RWPE1 (cell line): ENCODE measurements at regions not wholly inside any gene's neighbourhood (a gene's known extent, or its start where the extent isn't known, plus 50 kb on each side); places are given as distances from the start of the nearest gene placed in this dataset.
A peak's percentile ranks its signal among the peaks of the same experiment; 100 is the strongest.

Experiments
- CTCF ChIA-PET: fragments of 350-600 bp; sonication (Branson Sonifier 250); formaldehyde crosslinking; extraction: SDS; loops from one replicate; lab custom pipeline; 2021; lab: Yijun Ruan, JAX
- POLR2A ChIA-PET: fragments of 400-600 bp; formaldehyde crosslinking; extraction: SDS; loops from one replicate; lab custom pipeline; 2020; ENCODE audit warnings: antibody characterized with exemption; ENCODE audit not compliant: low non-redundant PET; lab: Yijun Ruan, JAX
- DNase-seq: peaks from one replicate; pipeline ENCODE4 v3.0.0; 2012; ENCODE audit warnings: low spot score
- H3K27ac ChIP-seq: fragments of 450-650 bp; 2 replicates; pipeline ENCODE4 v1.5.1; 2017
- TF ChIP-seq, protein P1 (sequence below): fragments of 450-650 bp; conservative IDR thresholded peaks from 2 replicates; pipeline ENCODE4 v1.5.1; 2017; ENCODE audit warnings: low read depth, mild to moderate bottlenecking

DNA sequence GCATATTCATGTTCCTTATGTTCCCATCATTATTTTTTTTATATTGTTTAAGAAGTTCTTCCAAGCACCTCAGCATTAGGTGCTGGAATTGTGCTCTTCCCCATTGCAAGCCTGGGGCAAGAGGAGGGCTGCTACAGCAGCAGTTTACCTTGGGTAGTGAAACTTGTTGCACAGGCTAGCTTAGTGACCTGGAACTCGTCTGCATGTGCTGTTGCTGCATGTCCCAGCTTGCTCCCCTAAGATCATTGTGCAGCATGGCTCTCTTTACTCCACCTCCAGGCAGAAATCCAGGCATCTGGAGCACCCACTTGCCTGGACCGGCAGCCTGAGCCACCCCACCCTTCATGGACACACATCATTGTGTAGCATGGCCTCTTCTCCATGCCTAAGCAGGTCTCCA is 776.0 kb downstream of the GLUD2 start:
- POLR2A ChIA-PET, result no interaction called here

DNA sequence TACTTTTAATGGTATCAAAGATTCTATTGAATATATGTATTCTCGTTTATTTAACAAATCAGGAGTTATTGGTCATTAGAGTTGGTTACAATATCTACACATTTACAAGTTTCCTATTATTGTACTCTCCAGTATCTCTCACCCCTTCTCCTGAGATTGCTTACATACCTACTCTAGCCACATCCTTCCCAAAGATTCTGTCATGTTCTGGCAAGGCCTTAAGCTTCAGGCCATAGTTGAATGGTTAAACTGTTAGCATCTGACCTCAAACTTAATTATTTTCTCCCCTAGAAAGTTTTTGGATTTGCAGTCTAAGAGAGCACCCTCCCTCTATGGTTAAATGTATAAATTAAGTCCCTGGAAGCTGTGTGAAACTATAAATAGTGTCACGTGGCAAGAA is 784.2 kb downstream of the GLUD2 start:
- ChIA-PET POLR2A (no interaction called here), CTCF (no interaction called here)
- TF ChIP-seq, protein P1, sequence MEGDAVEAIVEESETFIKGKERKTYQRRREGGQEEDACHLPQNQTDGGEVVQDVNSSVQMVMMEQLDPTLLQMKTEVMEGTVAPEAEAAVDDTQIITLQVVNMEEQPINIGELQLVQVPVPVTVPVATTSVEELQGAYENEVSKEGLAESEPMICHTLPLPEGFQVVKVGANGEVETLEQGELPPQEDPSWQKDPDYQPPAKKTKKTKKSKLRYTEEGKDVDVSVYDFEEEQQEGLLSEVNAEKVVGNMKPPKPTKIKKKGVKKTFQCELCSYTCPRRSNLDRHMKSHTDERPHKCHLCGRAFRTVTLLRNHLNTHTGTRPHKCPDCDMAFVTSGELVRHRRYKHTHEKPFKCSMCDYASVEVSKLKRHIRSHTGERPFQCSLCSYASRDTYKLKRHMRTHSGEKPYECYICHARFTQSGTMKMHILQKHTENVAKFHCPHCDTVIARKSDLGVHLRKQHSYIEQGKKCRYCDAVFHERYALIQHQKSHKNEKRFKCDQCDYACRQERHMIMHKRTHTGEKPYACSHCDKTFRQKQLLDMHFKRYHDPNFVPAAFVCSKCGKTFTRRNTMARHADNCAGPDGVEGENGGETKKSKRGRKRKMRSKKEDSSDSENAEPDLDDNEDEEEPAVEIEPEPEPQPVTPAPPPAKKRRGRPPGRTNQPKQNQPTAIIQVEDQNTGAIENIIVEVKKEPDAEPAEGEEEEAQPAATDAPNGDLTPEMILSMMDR, result no peak
- no peak for DNase-seq
- no peak overlapping the region for H3K27ac ChIP-seq

More for the DNA sequence above, 776.0 kb downstream of the GLUD2 start:
- no peak overlapping the region for H3K27ac ChIP-seq
- DNase-seq, result peak; percentile 2
- TF ChIP-seq, protein P1, result no peak
- CTCF ChIA-PET, result no interaction called here

DNA sequence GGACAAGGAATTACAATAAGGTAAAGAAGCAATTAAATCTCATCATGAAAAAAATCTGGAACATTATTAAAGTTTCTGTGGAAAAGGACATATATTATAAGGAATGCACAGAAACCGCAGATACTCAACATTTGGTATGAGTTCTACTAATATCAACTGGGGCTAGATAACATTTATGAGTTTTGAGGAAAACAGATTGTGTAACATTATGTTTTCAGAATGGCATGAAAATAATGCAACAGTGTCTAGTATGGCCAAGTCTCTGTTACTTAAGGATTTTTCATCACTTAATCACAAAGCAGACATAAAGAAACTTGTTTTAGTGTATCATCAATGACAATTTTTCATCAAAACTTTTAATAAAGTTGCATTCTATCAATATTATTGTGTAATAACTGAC is 785.0 kb downstream of the GLUD2 start:
- POLR2A ChIA-PET, result no interaction called here
- H3K27ac ChIP-seq, result no peak overlapping the region
- TF ChIP-seq, protein P1, result no peak
- CTCF ChIA-PET, result no interaction called here
- DNase-seq, result no peak

DNA sequence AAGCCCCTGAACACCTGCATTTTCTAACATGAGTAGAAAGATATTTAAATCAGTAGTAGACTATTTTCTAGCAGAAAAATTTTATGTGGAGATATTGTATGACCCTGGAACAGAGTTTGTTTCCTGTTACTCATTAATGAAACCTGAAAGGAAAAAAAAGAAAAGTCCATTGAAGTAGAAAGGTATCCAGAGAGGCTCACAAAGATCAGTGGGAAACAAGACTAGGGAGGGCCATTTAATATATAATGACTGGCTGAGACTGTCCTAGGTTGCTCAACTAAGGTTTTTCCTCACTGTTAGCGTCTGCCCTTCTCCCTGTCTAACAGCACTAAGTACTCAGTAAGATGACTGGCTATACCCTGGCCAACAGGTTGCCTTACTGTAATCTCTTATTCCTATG is 788.6 kb downstream of the GLUD2 start:
- DNase-seq, result no peak
- no peak overlapping the region for H3K27ac ChIP-seq
- TF ChIP-seq, protein P1, result no peak
- ChIA-PET CTCF (no interaction called here), POLR2A (no interaction called here)

DNA sequence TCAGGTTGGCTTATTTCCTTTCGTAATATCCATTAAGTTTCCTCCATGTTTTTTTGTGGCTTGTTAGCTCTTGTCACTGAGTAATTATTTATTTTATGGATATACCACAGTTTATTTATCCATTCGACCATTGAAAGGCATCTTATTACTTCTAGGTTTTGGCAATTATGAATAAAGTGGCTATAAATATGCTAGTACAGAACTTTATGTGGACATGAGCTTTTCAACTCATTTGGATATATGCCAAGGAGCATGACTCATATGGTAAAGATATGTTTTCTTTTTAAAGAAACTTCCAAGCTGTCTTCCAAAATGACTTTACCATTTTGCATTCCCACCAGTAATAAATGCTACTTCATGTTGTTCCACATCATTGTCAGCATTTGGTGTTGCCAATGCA is 803.6 kb downstream of the GLUD2 start:
- no peak for DNase-seq
- POLR2A ChIA-PET, result no interaction called here

DNA sequence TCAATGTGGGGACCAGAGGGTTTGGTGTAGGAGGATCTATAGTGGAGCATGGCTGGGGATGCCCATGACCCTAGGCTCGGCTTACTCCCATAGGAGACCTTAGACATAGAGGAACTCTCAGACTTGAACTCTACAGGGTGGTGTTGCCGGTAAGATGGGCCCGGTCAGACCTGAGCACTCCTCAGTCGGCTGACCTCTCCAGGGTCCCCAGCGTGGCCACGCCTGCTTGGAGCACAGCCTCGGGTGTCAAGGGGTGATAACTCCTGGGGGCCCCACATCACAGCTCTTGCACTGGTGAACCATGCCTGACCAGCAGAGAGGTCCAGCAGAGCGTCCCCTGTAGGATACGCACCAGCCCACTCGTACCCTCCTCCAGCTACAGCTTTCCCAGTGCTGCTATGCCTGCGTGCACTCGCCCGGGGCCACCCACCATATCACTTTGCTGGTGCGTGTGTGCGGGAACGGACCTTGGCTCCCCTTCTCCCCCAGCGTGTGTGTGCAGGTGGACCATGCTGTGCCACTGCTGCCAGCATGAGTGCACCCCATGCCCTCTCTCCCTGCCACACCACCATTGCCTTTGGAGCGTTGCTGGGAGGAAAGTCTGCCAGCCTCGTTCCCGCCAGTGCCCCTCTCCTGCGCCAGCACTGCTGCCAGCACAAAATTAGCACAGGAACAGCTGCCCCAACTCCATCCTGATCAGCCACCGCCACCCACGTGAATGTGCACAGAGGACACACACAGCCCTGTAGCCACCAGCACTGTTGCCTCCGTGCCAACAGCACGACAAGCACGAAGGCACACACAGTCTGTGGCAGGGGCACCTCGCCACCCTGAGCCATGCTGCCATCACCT is 806.6 kb downstream of the GLUD2 start:
- no peak overlapping the region for H3K27ac ChIP-seq
- TF ChIP-seq, protein P1, result no peak
- ChIA-PET POLR2A (no interaction called here), CTCF (no interaction called here)
- no peak for DNase-seq

More for the DNA sequence above, 803.6 kb downstream of the GLUD2 start:
- TF ChIP-seq, protein P1, result no peak
- H3K27ac ChIP-seq, result no peak overlapping the region
- CTCF ChIA-PET, result no interaction called here
